GM12864 (cell line): ENCODE measurements at regions not wholly inside any gene's neighbourhood (a gene's known extent, or its start where the extent isn't known, plus 50 kb on each side); places are given as distances from the start of the nearest gene placed in this dataset.

Source experiments
- DNase-seq: peaks from one replicate; pipeline ENCODE4 v3.0.0-alpha.2; 2011; ENCODE audit warnings: low read depth
- H3K4me3 ChIP-seq: 2 replicates; pipeline ENCODE4 v1.5.1; 2011; ENCODE audit warnings: mild to moderate bottlenecking, low read depth, low read length, control low read depth
- TF ChIP-seq, protein P1 (sequence below): IDR thresholded peaks from 2 replicates; pipeline ENCODE4 v1.5.1; 2011; ENCODE audit warnings: low read depth, mild to moderate bottlenecking, moderate library complexity, low read length, control low read depth, inconsistent platforms; ENCODE audit errors: missing control alignments

DNA sequence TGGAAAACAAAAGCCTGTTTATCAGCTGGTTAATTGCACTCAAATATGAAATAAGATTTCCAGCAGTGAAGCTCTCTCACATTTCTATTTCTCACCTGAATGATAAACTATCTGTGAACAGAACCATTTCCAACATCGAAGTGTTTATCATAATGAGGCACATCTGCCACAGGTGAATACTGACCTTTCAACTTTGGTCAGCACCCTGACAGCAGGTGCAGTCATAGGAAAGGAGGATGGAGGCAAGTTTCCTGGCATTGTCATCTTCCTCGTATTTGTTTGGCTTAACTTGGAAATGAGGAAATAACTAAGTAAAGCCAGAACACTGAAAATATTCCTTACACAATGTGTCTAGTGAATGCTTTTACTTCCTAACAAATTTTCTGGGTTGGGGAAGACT, 716.4 kb downstream of the NR2F1-AS1 start:
- H3K4me3 ChIP-seq = no peak overlapping the region
- TF ChIP-seq, protein P1, sequence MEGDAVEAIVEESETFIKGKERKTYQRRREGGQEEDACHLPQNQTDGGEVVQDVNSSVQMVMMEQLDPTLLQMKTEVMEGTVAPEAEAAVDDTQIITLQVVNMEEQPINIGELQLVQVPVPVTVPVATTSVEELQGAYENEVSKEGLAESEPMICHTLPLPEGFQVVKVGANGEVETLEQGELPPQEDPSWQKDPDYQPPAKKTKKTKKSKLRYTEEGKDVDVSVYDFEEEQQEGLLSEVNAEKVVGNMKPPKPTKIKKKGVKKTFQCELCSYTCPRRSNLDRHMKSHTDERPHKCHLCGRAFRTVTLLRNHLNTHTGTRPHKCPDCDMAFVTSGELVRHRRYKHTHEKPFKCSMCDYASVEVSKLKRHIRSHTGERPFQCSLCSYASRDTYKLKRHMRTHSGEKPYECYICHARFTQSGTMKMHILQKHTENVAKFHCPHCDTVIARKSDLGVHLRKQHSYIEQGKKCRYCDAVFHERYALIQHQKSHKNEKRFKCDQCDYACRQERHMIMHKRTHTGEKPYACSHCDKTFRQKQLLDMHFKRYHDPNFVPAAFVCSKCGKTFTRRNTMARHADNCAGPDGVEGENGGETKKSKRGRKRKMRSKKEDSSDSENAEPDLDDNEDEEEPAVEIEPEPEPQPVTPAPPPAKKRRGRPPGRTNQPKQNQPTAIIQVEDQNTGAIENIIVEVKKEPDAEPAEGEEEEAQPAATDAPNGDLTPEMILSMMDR = no peak
- DNase-seq = no peak

- DNase-seq = no peak
- no peak overlapping the region for H3K4me3 ChIP-seq
- TF ChIP-seq, protein P1 = no peak
These were observed 717.4 kb downstream of the NR2F1-AS1 start for GRCh38 chr5:92863666-92864065.

GRCh38 chr5:92861531-92862285, 719.3 kb downstream of the NR2F1-AS1 start:
- no peak overlapping the region for H3K4me3 ChIP-seq
- no peak for DNase-seq
- TF ChIP-seq, protein P1 = no peak

DNA sequence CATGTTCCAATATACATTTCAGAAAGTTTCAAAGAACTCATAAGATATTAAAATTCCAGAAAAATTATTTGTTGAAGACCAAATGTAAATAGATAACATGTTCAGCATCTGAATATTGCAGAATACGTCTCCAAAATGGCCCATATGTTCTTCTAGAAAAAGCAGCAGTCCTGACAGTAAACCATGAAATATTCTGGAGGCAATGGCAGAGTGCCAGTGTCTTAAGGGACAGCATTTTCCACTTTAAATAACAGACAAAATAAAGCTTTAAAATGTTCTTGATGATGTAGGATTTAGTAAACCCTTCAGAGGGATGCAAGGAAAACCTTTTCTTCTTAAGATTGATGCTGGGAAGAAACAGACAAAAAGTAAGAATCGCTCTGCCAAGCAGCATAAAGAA, 721.0 kb downstream of the NR2F1-AS1 start:
- DNase-seq = no peak
- TF ChIP-seq, protein P1 = no peak
- no peak overlapping the region for H3K4me3 ChIP-seq

GRCh38 chr5:92852219-92852618, 728.8 kb downstream of the NR2F1-AS1 start:
- TF ChIP-seq, protein P1 = no peak
- no peak overlapping the region for H3K4me3 ChIP-seq
- no peak for DNase-seq

GRCh38 chr5:92850886-92851285, 730.1 kb downstream of the NR2F1-AS1 start:
- no peak overlapping the region for H3K4me3 ChIP-seq
- TF ChIP-seq, protein P1 = no peak
- no peak for DNase-seq

- no peak for DNase-seq
These were observed 731.3 kb downstream of the NR2F1-AS1 start for GRCh38 chr5:92849756-92850155.

More at GRCh38 chr5:92849756-92850155, 731.3 kb downstream of the NR2F1-AS1 start:
- TF ChIP-seq, protein P1 = no peak
- H3K4me3 ChIP-seq = no peak overlapping the region
